H1 (cell line): ENCODE measurements at regions not wholly inside any gene's neighbourhood (a gene's known extent, or its start where the extent isn't known, plus 50 kb on each side); places are given as distances from the start of the nearest gene placed in this dataset.

Source experiments
- CTCF ChIA-PET: fragments of 300-600 bp; sonication (Branson Sonifier 250); formaldehyde crosslinking; loops from one replicate; lab custom pipeline; 2021; ENCODE audit not compliant: partially characterized antibody; lab: Charles Lee
- POLR2A ChIA-PET: fragments of 300-600 bp; sonication (Branson Sonifier 250); formaldehyde crosslinking; loops from one replicate; lab custom pipeline; 2021; ENCODE audit warnings: inconsistent platforms; ENCODE audit not compliant: partially characterized antibody; lab: Charles Lee
- DNase-seq, 2 experiments: peaks; one replicate each; pipeline versions ENCODE4 v3.0.0 to v3.0.0-alpha.2; 2010 to 2022; ENCODE audit warnings: low spot score in 2 of 2, low read depth in 1 of 2, mixed read lengths in 1 of 2
- FAIRE-seq: peaks from 2 replicates; lab custom pipeline; 2011; peaks lifted over from hg19 to GRCh38; lab: Jason Lieb, UNC
- H2AFZ ChIP-seq: 2 replicates; pipeline ENCODE4 v1.8.1; 2012; ENCODE audit warnings: low read length, inconsistent platforms
- H2AK5ac ChIP-seq: 2 replicates; pipeline ENCODE4 v1.6.1; 2013; ENCODE audit warnings: low read depth, low read length
- H2BK120ac ChIP-seq: replicated peaks from 2 replicates; pipeline ENCODE3; 2013; ENCODE audit warnings: low read depth, low read length, inconsistent platforms
- H2BK12ac ChIP-seq: 2 replicates; pipeline ENCODE4 v1.6.1; 2013; ENCODE audit warnings: low read depth, low read length
- H2BK15ac ChIP-seq: 2 replicates; pipeline ENCODE4 v1.6.1; 2013; ENCODE audit warnings: low read length
- H2BK20ac ChIP-seq: 2 replicates; pipeline ENCODE4 v1.6.1; 2013; ENCODE audit warnings: low read length
- H2BK5ac ChIP-seq: 2 replicates; pipeline ENCODE4 v1.6.1; 2013; ENCODE audit warnings: low read depth, low read length
- H3K14ac ChIP-seq: 2 replicates; pipeline ENCODE4 v1.6.1; 2013; ENCODE audit warnings: inconsistent platforms; ENCODE audit not compliant: insufficient read length
- H3K18ac ChIP-seq: 2 replicates; pipeline ENCODE4 v1.6.1; 2013; ENCODE audit warnings: low read length; ENCODE audit errors: extremely low read depth
- H3K23ac ChIP-seq: 2 replicates; pipeline ENCODE4 v1.6.1; 2013; ENCODE audit warnings: inconsistent platforms; ENCODE audit not compliant: insufficient read length
- H3K23me2 ChIP-seq: 2 replicates; pipeline ENCODE4 v1.6.1; 2013; ENCODE audit warnings: low read depth, low read length
- H3K27ac ChIP-seq: 2 replicates; pipeline ENCODE4 v1.6.1; 2011; ENCODE audit warnings: low read depth, low read length, inconsistent platforms
- H3K27me3 ChIP-seq, 4 experiments: replicated peaks in 1 of 4; 1 replicate in 1 of 4; 2 replicates in 3 of 4; pipeline versions ENCODE4 v1.6.1 to v1.8.1; 2011 to 2013; ENCODE audit warnings: low read length in 3 of 4, mild to moderate bottlenecking in 3 of 4, inconsistent platforms in 2 of 4, mixed read lengths in 2 of 4, moderate library complexity in 1 of 4; ENCODE audit not compliant: control insufficient read depth in 3 of 4, insufficient read depth in 3 of 4; ENCODE audit errors: extremely low read depth in 1 of 4
- H3K36me3 ChIP-seq, 4 experiments: 2 replicates each; pipeline versions ENCODE4 v1.6.1 to v1.8.1; 2011 to 2013; ENCODE audit warnings: mild to moderate bottlenecking in 4 of 4, low read length in 3 of 4, moderate library complexity in 2 of 4, control low read depth in 1 of 4, inconsistent platforms in 1 of 4; ENCODE audit not compliant: insufficient read depth in 4 of 4, control insufficient read depth in 2 of 4
- H3K4ac ChIP-seq: replicated peaks from 2 replicates; pipeline ENCODE3; 2013; ENCODE audit warnings: low read length, low read depth, mixed read lengths, inconsistent platforms; ENCODE audit not compliant: insufficient read length
- H3K4me1 ChIP-seq, 4 experiments: replicated peaks in 1 of 4; 1 replicate in 1 of 4; 2 replicates in 3 of 4; pipeline versions ENCODE4 v1.6.1 to v1.8.1; 2011 to 2013; ENCODE audit warnings: low read length in 3 of 4, inconsistent platforms in 2 of 4, mixed read lengths in 1 of 4; ENCODE audit not compliant: insufficient read depth in 4 of 4, control insufficient read depth in 3 of 4
- H3K4me2 ChIP-seq, 2 experiments: 2 replicates each; pipeline versions ENCODE4 v1.6.1 to v1.8.1; 2011 to 2013; ENCODE audit warnings: low read depth in 2 of 2, low read length in 2 of 2, control low read depth in 1 of 2, inconsistent platforms in 1 of 2, mild to moderate bottlenecking in 1 of 2; ENCODE audit not compliant: insufficient read depth in 1 of 2
- H3K4me3 ChIP-seq, 4 experiments: fragments of 200-600, 300-600 bp in 1 of 4; sonication (generic), shearing (Covaris generic), sonication (Bioruptor Twin) in 1 of 4; 2 replicates each; pipeline versions ENCODE4 v1.5.1 to v1.8.1; 2011 to 2016; ENCODE audit warnings: low read length in 4 of 4, low read depth in 3 of 4, control low read depth in 2 of 4, inconsistent platforms in 2 of 4, mild to moderate bottlenecking in 2 of 4, mixed read lengths in 1 of 4, moderate library complexity in 1 of 4; ENCODE audit not compliant: insufficient read depth in 2 of 4; ENCODE audit errors: extremely low read depth in 1 of 4
- H3K56ac ChIP-seq: replicated peaks from 2 replicates; pipeline ENCODE3; 2013; ENCODE audit warnings: low read depth, mild to moderate bottlenecking, mixed read lengths, low read length, inconsistent platforms; ENCODE audit not compliant: insufficient read length
- H3K79me1 ChIP-seq: 2 replicates; pipeline ENCODE4 v1.6.1; 2013; ENCODE audit warnings: low read depth, low read length, control low read depth
- H3K79me2 ChIP-seq, 2 experiments: 2 replicates each; pipeline versions ENCODE4 v1.6.1 to v1.8.1; 2012 to 2013; ENCODE audit warnings: low read length in 2 of 2, mild to moderate bottlenecking in 2 of 2, inconsistent platforms in 1 of 2; ENCODE audit not compliant: insufficient read depth in 2 of 2, control insufficient read depth in 1 of 2
- H3K9ac ChIP-seq, 4 experiments: replicated peaks in 1 of 4; 1 replicate in 1 of 4; 2 replicates in 3 of 4; pipeline versions ENCODE4 v1.6.1 to v1.8.1; 2011 to 2013; ENCODE audit warnings: low read depth in 3 of 4, low read length in 3 of 4, control low read depth in 2 of 4, mild to moderate bottlenecking in 2 of 4, moderate library complexity in 2 of 4, inconsistent platforms in 1 of 4; ENCODE audit errors: extremely low read depth in 1 of 4
- H3K9me3 ChIP-seq, 2 experiments: 2 replicates each; pipeline versions ENCODE4 v1.6.1 to v1.8.1; 2012 to 2013; ENCODE audit warnings: mild to moderate bottlenecking in 2 of 2, moderate library complexity in 2 of 2, control low read depth in 1 of 2, inconsistent platforms in 1 of 2, low read depth in 1 of 2, low read length in 1 of 2, mixed read lengths in 1 of 2; ENCODE audit not compliant: insufficient read depth in 2 of 2
- H4K20me1 ChIP-seq, 2 experiments: replicated peaks in 1 of 2; 2 replicates each; pipeline versions ENCODE3 to v1.8.1; 2011 to 2013; ENCODE audit warnings: inconsistent platforms in 2 of 2, low read length in 2 of 2, mild to moderate bottlenecking in 1 of 2; ENCODE audit not compliant: insufficient read depth in 2 of 2, control insufficient read depth in 1 of 2
- H4K5ac ChIP-seq: 2 replicates; pipeline ENCODE4 v1.6.1; 2013; ENCODE audit warnings: low read length, low read depth, mixed read lengths, inconsistent platforms; ENCODE audit not compliant: insufficient read length
- H4K8ac ChIP-seq: 2 replicates; pipeline ENCODE4 v1.8.0; 2013; ENCODE audit warnings: mild to moderate bottlenecking, moderate library complexity, low read length, inconsistent platforms; ENCODE audit not compliant: insufficient read depth; ENCODE audit errors: extremely low read depth
- H4K91ac ChIP-seq: replicated peaks from 2 replicates; pipeline ENCODE3; 2013; ENCODE audit warnings: low read length, mixed read lengths, inconsistent platforms; ENCODE audit not compliant: insufficient read length
- CHD2 ChIP-seq: IDR thresholded peaks from 2 replicates; pipeline ENCODE4 v1.6.1; 2012; ENCODE audit warnings: low read length, improper control_type of control experiment
- HDAC6 ChIP-seq: IDR thresholded peaks from one replicate; pipeline ENCODE4 v1.7.1; 2012; ENCODE audit warnings: low read depth, mild to moderate bottlenecking, inconsistent platforms, low read length, moderate library complexity
- NANOG ChIP-seq: IDR thresholded peaks from 2 replicates; pipeline ENCODE4 v1.6.1; 2011; ENCODE audit warnings: low read length, low read depth, mild to moderate bottlenecking, inconsistent platforms; ENCODE audit not compliant: insufficient read depth, poor library complexity, severe bottlenecking
- POLR2AphosphoS5 ChIP-seq: IDR thresholded peaks from 2 replicates; pipeline ENCODE4 v1.6.1; 2011; ENCODE audit warnings: low read depth, low read length
- POU5F1 ChIP-seq: IDR thresholded peaks from 2 replicates; pipeline ENCODE4 v1.6.1; 2011; ENCODE audit warnings: low read depth, mild to moderate bottlenecking, low read length, moderate library complexity
- RAD21 ChIP-seq, 2 experiments: IDR thresholded peaks in 1 of 2; conservative IDR thresholded peaks in 1 of 2; 2 replicates each; pipeline ENCODE4 v1.6.1; 2011; ENCODE audit warnings: low read depth in 2 of 2, low read length in 2 of 2, improper control_type of control experiment in 1 of 2, inconsistent platforms in 1 of 2, mild to moderate bottlenecking in 1 of 2, moderate library complexity in 1 of 2
- RBBP5 ChIP-seq: IDR thresholded peaks from 2 replicates; pipeline ENCODE4 v1.7.1; 2012; ENCODE audit warnings: low read depth, mild to moderate bottlenecking, inconsistent platforms, low read length, moderate library complexity, borderline replicate concordance
- RXRA ChIP-seq: IDR thresholded peaks from 2 replicates; pipeline ENCODE4 v1.6.1; 2011; ENCODE audit warnings: low read depth, mild to moderate bottlenecking, low read length, moderate library complexity; ENCODE audit not compliant: insufficient read depth
- SP2 ChIP-seq: IDR thresholded peaks from 2 replicates; pipeline ENCODE4 v1.6.1; 2012; ENCODE audit warnings: mild to moderate bottlenecking, low read length, inconsistent platforms
- SP4 ChIP-seq: IDR thresholded peaks from 2 replicates; pipeline ENCODE4 v1.6.1; 2012; ENCODE audit warnings: low read length, inconsistent platforms
- SUZ12 ChIP-seq: fragments of 200-600 bp; sonication (generic); IDR thresholded peaks from 2 replicates; pipeline ENCODE4 v1.6.1; 2012; ENCODE audit warnings: mild to moderate bottlenecking, inconsistent platforms, low read length, moderate library complexity, mixed read lengths
- TEAD4 ChIP-seq: IDR thresholded peaks from 2 replicates; pipeline ENCODE4 v1.6.1; 2012; ENCODE audit warnings: low read depth, low read length, inconsistent platforms, mixed read lengths
- ZNF274 ChIP-seq: IDR thresholded peaks from 2 replicates; pipeline ENCODE4 v1.7.0; 2012; ENCODE audit warnings: low read length, borderline replicate concordance; ENCODE audit errors: extremely low read depth
- WGBS, 2 experiments: shearing (Covaris generic) in 1 of 2; methylation state at CpG; one replicate each; pipeline versions ENCODE4 v1.1.6 to v1.1.7; 2013 to 2015; ENCODE audit warnings: low lambda C conversion rate in 2 of 2, mixed read lengths in 2 of 2, inconsistent platforms in 1 of 2, low coverage in 1 of 2, missing lambda C conversion rate in 1 of 2; ENCODE audit not compliant: insufficient replicate concordance in 2 of 2, insufficient coverage in 1 of 2, insufficient read length in 1 of 2; ENCODE audit errors: extremely low coverage in 1 of 2, missing lambda C conversion rate in 1 of 2; 5-methylcytosine and 5-hydroxymethylcytosine counted together

DNA sequence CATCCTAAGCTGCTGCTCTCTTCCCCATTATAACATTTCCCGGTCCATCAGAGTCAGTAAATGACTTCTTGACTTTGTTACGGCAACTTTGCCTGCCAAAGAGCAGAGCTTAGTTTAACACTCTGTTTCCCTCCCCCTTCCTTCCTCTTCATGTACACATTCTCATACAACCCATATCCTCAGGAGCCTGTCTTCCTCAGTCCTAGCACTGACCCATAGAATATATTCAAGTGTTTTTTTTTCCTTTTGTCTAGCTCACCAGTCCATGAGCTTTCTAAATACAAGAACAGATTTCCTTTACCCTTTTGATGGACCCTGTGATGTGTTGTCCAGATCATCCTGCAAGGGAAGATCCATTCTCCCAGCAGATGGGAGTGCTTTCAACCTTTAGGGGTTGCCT is 97.0 kb upstream of the MON1B start:
- H4K20me1 ChIP-seq, result no peaks in the 10 kb centered on the region
- no peak overlapping the region for H3K14ac ChIP-seq
- H3K36me3 ChIP-seq, result no peaks in the 10 kb centered on the region
- H3K23me2 ChIP-seq, result no peaks in the 10 kb centered on the region
- no peak overlapping the region for H4K91ac ChIP-seq
- H2AK5ac ChIP-seq, result no peak overlapping the region
- no peak overlapping the region for H4K8ac ChIP-seq
- H3K4ac ChIP-seq, result no peak overlapping the region
- no peak overlapping the region for H3K9ac ChIP-seq
- H2BK120ac ChIP-seq, result no peak overlapping the region
- no peak overlapping the region for H3K56ac ChIP-seq
- no peaks in the 10 kb centered on the region for H3K79me2 ChIP-seq
- no peak overlapping the region for H2BK5ac ChIP-seq
- no peak overlapping the region for H3K4me3 ChIP-seq
- H3K4me2 ChIP-seq, result no peak overlapping the region
- no peak overlapping the region for H2BK15ac ChIP-seq
- no peaks in the 10 kb centered on the region for H3K79me1 ChIP-seq
- H3K4me1 ChIP-seq, result no peaks in the 10 kb centered on the region
- 0 out of 2 replicates have a peak overlapping the region, but pooled peaks have one; percentile 15 for H2AFZ ChIP-seq
- H3K9me3 ChIP-seq, result no peaks in the 10 kb centered on the region
- H3K27me3 ChIP-seq, result no peaks in the 10 kb centered on the region
- no peak overlapping the region for H3K23ac ChIP-seq
- FAIRE-seq (no peak), DNase-seq (no peak)
- WGBS, 2 experiments, result 94% methylated on average over 2 of the region's 2 CpGs; no CpG with 5 or more reads in 1 of the 2 experiments
- POLR2A ChIA-PET, result no interaction called here
- no peak overlapping the region for H4K5ac ChIP-seq
- CTCF ChIA-PET, result interaction anchor here (1.1 to 1.4 kb wide), 2 partner anchors 9 to 15 kb away, joined by 4 to 6 read pairs; no protein-coding TSS in a partner anchor
- H2BK12ac ChIP-seq, result no peak overlapping the region
- no peak overlapping the region for H3K27ac ChIP-seq
- no peak overlapping the region for H3K18ac ChIP-seq
- no peak overlapping the region for H2BK20ac ChIP-seq
- TF ChIP-seq TEAD4, result no peak
- no peak for TF ChIP-seq RXRA
- no peak for TF ChIP-seq SP2
- no peak for TF ChIP-seq ZNF274
- no peak for TF ChIP-seq RAD21 (IDR thresholded peaks at IDR 0.05 in 1 of 2, conservative IDR thresholded peaks at IDR 0.05 in 1 of 2; ENCODE audit: low read depth in 2 of 2, low read length in 2 of 2)
- TF ChIP-seq HDAC6, result no peak
- TF ChIP-seq CHD2, result no peak
- no peak for TF ChIP-seq RBBP5
- no peak for TF ChIP-seq SUZ12
- no peak for TF ChIP-seq SP4
- no peak for TF ChIP-seq POU5F1
- no peak for TF ChIP-seq NANOG
- no peak for TF ChIP-seq POLR2AphosphoS5
